ENCODE measurements at regions not wholly inside any gene's neighbourhood (a gene's known extent, or its start where the extent isn't known, plus 50 kb on each side); places are given as distances from the start of the nearest gene placed in this dataset.

- Histone ChIP-seq H3K4me3 (ENCODE audit: severe bottlenecking) (no peak overlapping the region), H3K36me3 (ENCODE audit: low read depth) (no peaks in the 10 kb centered on the region), H3K27me3 (ENCODE audit: insufficient read depth, poor library complexity, severe bottlenecking) (no peaks in the 10 kb centered on the region), H3K27ac (ENCODE audit: poor library complexity, severe bottlenecking) (no peak overlapping the region), H3K4me1 (ENCODE audit: insufficient read depth, poor library complexity, severe bottlenecking) (peaks cover 16% of the 10 kb centered on the region), H3K9me3 (ENCODE audit: severe bottlenecking) (no peaks in the 10 kb centered on the region)
- no peak for TF ChIP-seq CTCF (IDR thresholded peaks at IDR 0.05; ENCODE audit: poor library complexity, severe bottlenecking)
- DNase-seq (ENCODE audit: low spot score) = no peak
- ATAC-seq (ENCODE audit: low read depth) = no peak
These were observed 82.5 kb upstream of the SLC1A3 start for GRCh38 chr5:36523926-36524325.

GRCh38 chr5:36526537-36526936 lies 79.9 kb upstream of the SLC1A3 start:
- no peaks in the 10 kb centered on the region for H3K27me3 ChIP-seq (ENCODE audit: insufficient read depth, poor library complexity, severe bottlenecking)
- peak; percentile 90 for ATAC-seq (ENCODE audit: low read depth)
- H3K36me3 ChIP-seq (ENCODE audit: low read depth) = no peaks in the 10 kb centered on the region
- no peak for TF ChIP-seq CTCF (IDR thresholded peaks at IDR 0.05; ENCODE audit: poor library complexity, severe bottlenecking)
- peaks cover 16% of the 10 kb centered on the region for H3K4me1 ChIP-seq (ENCODE audit: insufficient read depth, poor library complexity, severe bottlenecking)
- H3K27ac ChIP-seq (ENCODE audit: poor library complexity, severe bottlenecking) = peak overlapping the region; percentile 22
- H3K9me3 ChIP-seq (ENCODE audit: severe bottlenecking) = no peaks in the 10 kb centered on the region
- DNase-seq (ENCODE audit: low spot score) = peak; percentile 80
- H3K4me3 ChIP-seq (ENCODE audit: severe bottlenecking) = no peak overlapping the region

DNA sequence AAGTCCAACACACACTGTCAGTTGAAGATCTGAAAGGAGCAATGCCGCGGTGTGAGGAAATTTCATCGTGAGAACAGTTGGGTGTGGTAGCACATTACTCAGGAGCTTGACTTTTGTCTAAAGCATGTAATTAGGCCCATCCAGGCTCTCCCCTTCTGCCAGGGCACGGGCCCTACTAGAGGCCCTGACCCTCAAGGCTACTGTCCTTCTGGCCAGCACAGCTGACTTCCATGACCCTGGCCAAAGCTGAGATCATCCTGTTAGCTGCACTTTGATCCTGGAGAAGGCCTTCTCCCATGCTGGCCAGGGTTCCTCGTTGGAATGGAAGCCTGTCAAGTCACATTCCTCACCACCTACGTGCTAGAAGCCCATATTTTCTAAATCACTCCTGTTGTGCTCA lies 77.8 kb upstream of the SLC1A3 start:
- H3K27me3 ChIP-seq (ENCODE audit: insufficient read depth, poor library complexity, severe bottlenecking) = no peaks in the 10 kb centered on the region

DNA sequence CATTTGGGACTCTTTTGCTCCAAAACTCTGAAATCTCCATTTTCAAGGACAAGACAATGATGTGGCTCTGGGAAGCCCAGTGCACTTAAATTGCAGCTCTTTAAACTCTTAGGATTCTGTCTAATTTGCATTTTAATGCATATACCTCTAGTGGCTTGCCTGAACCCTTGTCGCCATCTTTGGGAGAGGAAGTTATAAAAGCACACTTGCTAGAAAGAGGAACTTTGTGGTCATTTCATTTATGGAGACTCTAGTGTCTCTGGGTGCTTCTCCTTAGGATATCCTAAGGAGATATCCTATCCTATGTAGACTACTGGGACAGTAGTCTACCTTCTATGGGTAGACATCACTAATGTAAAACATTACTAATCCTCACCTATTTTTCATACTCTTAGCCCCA lies 77.3 kb upstream of the SLC1A3 start:
- no peak overlapping the region for H3K4me3 ChIP-seq (ENCODE audit: severe bottlenecking)
- no peak for TF ChIP-seq CTCF (IDR thresholded peaks at IDR 0.05; ENCODE audit: poor library complexity, severe bottlenecking)
- H3K4me1 ChIP-seq (ENCODE audit: insufficient read depth, poor library complexity, severe bottlenecking) = peaks cover 16% of the 10 kb centered on the region
- H3K27ac ChIP-seq (ENCODE audit: poor library complexity, severe bottlenecking) = no peak overlapping the region
- H3K36me3 ChIP-seq (ENCODE audit: low read depth) = no peaks in the 10 kb centered on the region
- ATAC-seq (ENCODE audit: low read depth) = no peak
- no peaks in the 10 kb centered on the region for H3K9me3 ChIP-seq (ENCODE audit: severe bottlenecking)
- DNase-seq (ENCODE audit: low spot score) = no peak
- no peaks in the 10 kb centered on the region for H3K27me3 ChIP-seq (ENCODE audit: insufficient read depth, poor library complexity, severe bottlenecking)

More for the DNA sequence above, 77.8 kb upstream of the SLC1A3 start:
- DNase-seq (ENCODE audit: low spot score) (no peak), ATAC-seq (ENCODE audit: low read depth) (no peak)
- H3K27ac ChIP-seq (ENCODE audit: poor library complexity, severe bottlenecking) = no peak overlapping the region
- TF ChIP-seq CTCF (IDR thresholded peaks at IDR 0.05; ENCODE audit: poor library complexity, severe bottlenecking) = no peak
- H3K4me1 ChIP-seq (ENCODE audit: insufficient read depth, poor library complexity, severe bottlenecking) = peaks cover 16% of the 10 kb centered on the region
- H3K9me3 ChIP-seq (ENCODE audit: severe bottlenecking) = no peaks in the 10 kb centered on the region
- H3K36me3 ChIP-seq (ENCODE audit: low read depth) = no peaks in the 10 kb centered on the region
- no peak overlapping the region for H3K4me3 ChIP-seq (ENCODE audit: severe bottlenecking)

DNA sequence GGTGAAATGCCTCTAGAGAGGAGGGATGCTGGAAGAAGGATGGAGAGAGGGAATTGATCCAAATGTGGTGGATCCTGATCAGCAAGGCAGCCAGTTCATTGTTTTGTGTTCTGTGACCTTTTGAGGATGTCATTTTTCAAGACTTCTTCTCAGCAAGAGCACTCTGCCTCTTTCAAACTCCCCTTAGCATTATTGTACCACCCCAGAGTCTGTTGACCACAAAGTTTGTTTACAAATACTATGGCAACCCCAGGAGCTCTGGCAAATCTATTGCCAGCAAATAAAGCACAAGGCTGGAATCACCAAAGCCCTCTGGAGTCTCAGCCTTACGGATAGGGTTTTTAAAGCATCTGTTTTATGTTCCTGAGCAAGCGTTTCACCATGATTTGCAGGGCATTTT lies 76.2 kb upstream of the SLC1A3 start:
- no peak for ATAC-seq (ENCODE audit: low read depth)

More for the DNA sequence above, 76.2 kb upstream of the SLC1A3 start:
- H3K27me3 ChIP-seq (ENCODE audit: insufficient read depth, poor library complexity, severe bottlenecking) = no peaks in the 10 kb centered on the region
- H3K4me3 ChIP-seq (ENCODE audit: severe bottlenecking) = no peak overlapping the region
- H3K36me3 ChIP-seq (ENCODE audit: low read depth) = no peaks in the 10 kb centered on the region
- H3K4me1 ChIP-seq (ENCODE audit: insufficient read depth, poor library complexity, severe bottlenecking) = peaks cover 16% of the 10 kb centered on the region
- H3K27ac ChIP-seq (ENCODE audit: poor library complexity, severe bottlenecking) = no peak overlapping the region
- no peak for DNase-seq (ENCODE audit: low spot score)
- TF ChIP-seq CTCF (IDR thresholded peaks at IDR 0.05; ENCODE audit: poor library complexity, severe bottlenecking) = no peak
- no peaks in the 10 kb centered on the region for H3K9me3 ChIP-seq (ENCODE audit: severe bottlenecking)
